ENCODE measurements at regions not wholly inside any gene's neighbourhood (a gene's known extent, or its start where the extent isn't known, plus 50 kb on each side); places are given as distances from the start of the nearest gene placed in this dataset.
"Not testable (repeated sequence)": the region's sequence is repeated elsewhere in the genome, so short reads cannot be mapped to it uniquely, and the experiment has no call there.

DNA sequence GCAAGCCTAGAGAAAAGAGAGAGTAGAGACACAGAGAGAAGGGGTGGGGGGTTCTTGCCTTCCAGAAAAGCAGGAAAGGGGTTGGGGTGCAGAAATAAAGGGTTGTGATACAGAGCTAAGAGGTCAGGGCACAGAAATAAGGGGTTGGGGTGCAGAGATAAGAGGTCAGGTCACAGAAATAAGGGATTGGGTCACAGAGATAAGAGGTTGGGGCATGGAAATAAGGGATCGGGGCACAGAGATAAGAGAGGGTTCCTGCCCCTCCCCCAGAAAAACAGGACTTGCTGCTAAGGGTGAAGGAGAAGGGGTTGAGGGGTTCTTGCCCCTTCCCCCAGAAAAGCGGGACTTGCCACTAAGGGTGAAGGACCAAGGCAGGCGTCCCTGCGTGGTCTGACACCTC lies 189.6 kb upstream of the FRG2C start:
- in situ Hi-C loops (cut with MboI); H2AFZ ChIP-seq (ENCODE audit: control insufficient read depth, low read depth, low read length); FAIRE-seq; H3K27ac ChIP-seq (ENCODE audit: control insufficient read depth, insufficient read depth); BruUV-seq (replicated peaks); H3K4me1 ChIP-seq (ENCODE audit: control insufficient read depth, insufficient read depth, low read length); CTCF ChIA-PET; intact Hi-C loops (cut with micrococcal nuclease; ENCODE audit: unreplicated experiment); POLR2A ChIA-PET; DNase-seq (ENCODE audit: low read depth, low spot score); H3K79me2 ChIP-seq (ENCODE audit: control insufficient read depth, insufficient read depth, low read length); ATAC-seq; H3K4me3 ChIP-seq; H3K27me3 ChIP-seq (replicated peaks in 1 of 2; ENCODE audit: control insufficient read depth in 2 of 2, insufficient read depth in 2 of 2, low read length in 1 of 2); H3K9me3 ChIP-seq (replicated peaks; ENCODE audit: control insufficient read depth, insufficient read depth, low read length); H3K9ac ChIP-seq (ENCODE audit: control insufficient read depth, insufficient read depth, low read length); H3K36me3 ChIP-seq (ENCODE audit: control insufficient read depth in 2 of 2, insufficient read depth in 2 of 2, low read length in 1 of 2); H3K4me2 ChIP-seq (ENCODE audit: control insufficient read depth, insufficient read depth); RAD21 ChIA-PET (ENCODE audit: unreplicated experiment); SMC1A ChIA-PET (ENCODE audit: uncharacterized antibody, unreplicated experiment); H4K20me1 ChIP-seq (ENCODE audit: control insufficient read depth, insufficient read depth): not testable (repeated sequence)
- 32% methylated on average over 4 of the region's 4 CpGs for WGBS (ENCODE audit: insufficient coverage, insufficient replicate concordance, low lambda C conversion rate, missing lambda C conversion rate)

GRCh38 chr3:75496600-75496999 lies 167.5 kb upstream of the FRG2C start:
- BruUV-seq (replicated peaks); H3K36me3 ChIP-seq (ENCODE audit: control insufficient read depth in 2 of 2, insufficient read depth in 2 of 2, low read length in 1 of 2); H3K9ac ChIP-seq (ENCODE audit: control insufficient read depth, insufficient read depth, low read length); H3K9me3 ChIP-seq (replicated peaks; ENCODE audit: control insufficient read depth, insufficient read depth, low read length); intact Hi-C loops (cut with micrococcal nuclease; ENCODE audit: unreplicated experiment); H3K27ac ChIP-seq (ENCODE audit: control insufficient read depth, insufficient read depth); CTCF ChIA-PET; DNase-seq (ENCODE audit: low read depth, low spot score); ATAC-seq; H3K4me1 ChIP-seq (ENCODE audit: control insufficient read depth, insufficient read depth, low read length); in situ Hi-C loops (cut with MboI); FAIRE-seq; SMC1A ChIA-PET (ENCODE audit: uncharacterized antibody, unreplicated experiment); POLR2A ChIA-PET; RAD21 ChIA-PET (ENCODE audit: unreplicated experiment); H3K4me2 ChIP-seq (ENCODE audit: control insufficient read depth, insufficient read depth); H3K79me2 ChIP-seq (ENCODE audit: control insufficient read depth, insufficient read depth, low read length); H3K27me3 ChIP-seq (replicated peaks in 1 of 2; ENCODE audit: control insufficient read depth in 2 of 2, insufficient read depth in 2 of 2, low read length in 1 of 2); H4K20me1 ChIP-seq (ENCODE audit: control insufficient read depth, insufficient read depth); H2AFZ ChIP-seq (ENCODE audit: control insufficient read depth, low read depth, low read length); H3K4me3 ChIP-seq: not testable (repeated sequence)
- WGBS (ENCODE audit: insufficient coverage, insufficient replicate concordance, low lambda C conversion rate, missing lambda C conversion rate) = 18% methylated on average over 2 of the region's 2 CpGs

GRCh38 chr3:75500357-75500756 lies 163.8 kb upstream of the FRG2C start:
- H3K27me3 ChIP-seq (replicated peaks in 1 of 2; ENCODE audit: control insufficient read depth in 2 of 2, insufficient read depth in 2 of 2, low read length in 1 of 2); BruUV-seq (replicated peaks); POLR2A ChIA-PET; FAIRE-seq; DNase-seq (ENCODE audit: low read depth, low spot score); ATAC-seq; intact Hi-C loops (cut with micrococcal nuclease; ENCODE audit: unreplicated experiment); H3K9ac ChIP-seq (ENCODE audit: control insufficient read depth, insufficient read depth, low read length); H3K4me3 ChIP-seq; in situ Hi-C loops (cut with MboI); H3K9me3 ChIP-seq (replicated peaks; ENCODE audit: control insufficient read depth, insufficient read depth, low read length); H4K20me1 ChIP-seq (ENCODE audit: control insufficient read depth, insufficient read depth); H2AFZ ChIP-seq (ENCODE audit: control insufficient read depth, low read depth, low read length); H3K4me2 ChIP-seq (ENCODE audit: control insufficient read depth, insufficient read depth); SMC1A ChIA-PET (ENCODE audit: uncharacterized antibody, unreplicated experiment); RAD21 ChIA-PET (ENCODE audit: unreplicated experiment); H3K4me1 ChIP-seq (ENCODE audit: control insufficient read depth, insufficient read depth, low read length); H3K27ac ChIP-seq (ENCODE audit: control insufficient read depth, insufficient read depth); CTCF ChIA-PET; H3K79me2 ChIP-seq (ENCODE audit: control insufficient read depth, insufficient read depth, low read length); H3K36me3 ChIP-seq (ENCODE audit: control insufficient read depth in 2 of 2, insufficient read depth in 2 of 2, low read length in 1 of 2): not testable (repeated sequence)
- 57% methylated on average over 4 of the region's 4 CpGs for WGBS (ENCODE audit: insufficient coverage, insufficient replicate concordance, low lambda C conversion rate, missing lambda C conversion rate)

All from GM12878 (cell line).